GM12891 (cell line): ENCODE measurements at regions not wholly inside any gene's neighbourhood (a gene's known extent, or its start where the extent isn't known, plus 50 kb on each side); places are given as distances from the start of the nearest gene placed in this dataset.

Experiments
- PAX5 ChIP-seq: IDR thresholded peaks from 2 replicates; pipeline ENCODE4 v1.6.1; 2011; ENCODE audit warnings: low read length, moderate library complexity, mild to moderate bottlenecking; ENCODE audit not compliant: insufficient read depth, severe bottlenecking
- POLR2A ChIP-seq: IDR thresholded peaks from 2 replicates; pipeline ENCODE4 v1.6.1; 2011; ENCODE audit warnings: low read depth, low read length, control low read depth
- POLR2AphosphoS5 ChIP-seq: IDR thresholded peaks from 2 replicates; pipeline ENCODE4 v1.6.1; 2011; ENCODE audit warnings: low read depth, low read length, control low read depth
- TAF1 ChIP-seq: IDR thresholded peaks from 2 replicates; pipeline ENCODE4 v1.6.1; 2011; ENCODE audit warnings: low read depth, low read length, control low read depth

GRCh38 chr9:90556897-90557675 lies 85.5 kb downstream of the DIRAS2 start:
- TF ChIP-seq POLR2A = no peak
- TF ChIP-seq POLR2AphosphoS5 = no peak
- TF ChIP-seq TAF1 = no peak
- no peak for TF ChIP-seq PAX5
